Fibroblast of mammary gland (primary cell): ENCODE measurements at regions not wholly inside any gene's neighbourhood (a gene's known extent, or its start where the extent isn't known, plus 50 kb on each side); places are given as distances from the start of the nearest gene placed in this dataset.

ENCODE experiments used
- DNase-seq: peaks from one replicate; pipeline ENCODE4 v3.0.0-alpha.2; 2010; ENCODE audit warnings: low read depth
- H3K4me3 ChIP-seq: 2 replicates; pipeline ENCODE4 v1.5.1; 2011; ENCODE audit warnings: low read depth, mild to moderate bottlenecking, low read length, moderate library complexity; ENCODE audit not compliant: control insufficient read depth
- CTCF ChIP-seq: conservative IDR thresholded peaks from 2 replicates; pipeline ENCODE4 v1.5.1; 2011; ENCODE audit warnings: low read depth, low read length, inconsistent platforms; ENCODE audit not compliant: control insufficient read depth, insufficient read depth

GRCh38 chr12:71300772-71301675 lies 138.6 kb upstream of the LGR5 start:
- DNase-seq, result no peak
- TF ChIP-seq CTCF, result no peak

GRCh38 chr12:71299541-71300376 lies 139.8 kb upstream of the LGR5 start:
- H3K4me3 ChIP-seq, result no peak overlapping the region
- DNase-seq, result peak; percentile 16
- TF ChIP-seq CTCF, result no peak

More at GRCh38 chr12:71300772-71301675, 138.6 kb upstream of the LGR5 start:
- no peak overlapping the region for H3K4me3 ChIP-seq

DNA sequence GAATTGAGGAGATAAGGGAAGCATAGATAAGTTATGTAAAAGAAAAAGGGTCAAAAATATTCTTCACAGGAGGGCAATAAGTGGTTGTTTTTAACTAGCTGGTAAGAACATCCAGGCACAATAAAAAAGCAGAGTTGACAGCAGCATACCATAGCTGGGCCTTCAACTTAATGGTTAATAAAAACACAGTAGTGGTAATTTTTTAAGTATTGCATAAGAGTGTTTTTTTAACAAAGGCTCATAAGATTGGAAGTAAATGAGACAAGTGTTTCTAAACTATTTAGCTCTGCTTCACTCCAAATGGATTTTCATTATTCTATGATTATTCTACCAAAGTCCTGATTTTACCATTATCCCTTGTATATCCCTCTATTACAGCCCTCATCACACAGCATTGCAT lies 140.1 kb upstream of the TSPAN8 start:
- no peak for TF ChIP-seq CTCF
- H3K4me3 ChIP-seq, result no peak overlapping the region
- DNase-seq, result no peak

DNA sequence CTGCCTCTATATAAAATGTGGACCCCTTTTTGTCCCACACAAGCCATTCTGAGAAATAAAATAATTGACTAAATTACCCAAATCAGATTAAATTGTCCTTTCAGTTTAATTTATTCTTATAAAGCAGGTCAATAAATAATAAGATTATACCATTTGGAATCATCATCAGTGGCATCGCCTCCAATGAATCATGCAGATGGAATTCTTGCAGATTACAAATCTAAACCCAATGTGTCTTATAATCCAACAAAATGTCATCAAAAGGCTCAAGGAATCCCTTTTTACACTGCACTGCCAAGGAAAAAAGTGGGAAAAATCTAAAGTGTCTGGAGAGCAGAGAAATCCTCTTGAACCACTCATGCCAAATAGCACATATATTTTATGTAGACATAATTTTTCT lies 138.2 kb upstream of the TSPAN8 start:
- H3K4me3 ChIP-seq, result no peak overlapping the region
- peak; percentile 23 for DNase-seq
- TF ChIP-seq CTCF, result no peak

- DNase-seq, result no peak
- no peak for TF ChIP-seq CTCF
- H3K4me3 ChIP-seq, result no peak overlapping the region
Measured at GRCh38 chr12:71291746-71292145, 133.9 kb upstream of the TSPAN8 start.

DNA sequence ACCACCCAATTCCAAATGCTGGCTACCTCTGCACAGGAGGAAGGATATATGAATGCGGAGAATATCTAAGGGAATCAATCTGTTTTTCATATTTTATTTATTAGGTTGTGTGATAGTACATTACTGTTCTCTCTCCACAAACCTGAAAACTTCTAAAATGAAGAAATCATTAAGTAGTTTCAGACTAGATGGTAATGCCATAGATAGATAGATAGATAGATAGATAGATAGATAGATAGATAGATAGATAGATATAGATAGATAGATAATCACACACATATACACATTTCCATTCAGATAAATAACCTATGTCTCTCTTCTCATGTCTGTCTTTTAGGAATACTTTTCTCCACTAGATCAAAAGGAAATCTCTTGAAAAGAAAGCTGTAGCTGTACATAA lies 126.1 kb upstream of the TSPAN8 start:
- no peak overlapping the region for H3K4me3 ChIP-seq
- TF ChIP-seq CTCF, result no peak
- DNase-seq, result no peak
